PC-9 (cell line): ENCODE measurements at regions not wholly inside any gene's neighbourhood (a gene's known extent, or its start where the extent isn't known, plus 50 kb on each side); places are given as distances from the start of the nearest gene placed in this dataset.
"Not testable (repeated sequence)": the region's sequence is repeated elsewhere in the genome, so short reads cannot be mapped to it uniquely, and the experiment has no call there.

Source experiments
- CTCF ChIP-seq: fragments of 200-600 bp; sonication (generic); conservative IDR thresholded peaks from 2 replicates; pipeline ENCODE4 v1.6.1; 2017; ENCODE audit warnings: mixed run types, antibody characterized with exemption, mild to moderate bottlenecking, moderate library complexity
- EZH2 ChIP-seq: fragments of 200-600 bp; sonication (generic); IDR thresholded peaks from 2 replicates; pipeline ENCODE4 v1.8.0; 2017; ENCODE audit warnings: antibody characterized with exemption, low read depth

- not testable (repeated sequence) for TF ChIP-seq CTCF, EZH2
Measured at GRCh38 chr2:82326180-82326767, 2021.7 kb upstream of the LRRTM1 start.
